Myocyte (in vitro differentiated cells): ENCODE measurements at regions not wholly inside any gene's neighbourhood (a gene's known extent, or its start where the extent isn't known, plus 50 kb on each side); places are given as distances from the start of the nearest gene placed in this dataset.
"Not testable (repeated sequence)": the region's sequence is repeated elsewhere in the genome, so short reads cannot be mapped to it uniquely, and the experiment has no call there.

Source experiments
- DNase-seq: peaks from one replicate; pipeline ENCODE4 v3.0.0-alpha.2; 2012; ENCODE audit warnings: low read depth

GRCh38 chr1:228939001-228939691 is 203.9 kb downstream of the RHOU start:
- DNase-seq = no peak

GRCh38 chr1:228939881-228940392 is 204.7 kb downstream of the RHOU start:
- no peak for DNase-seq

- no peak for DNase-seq
These were observed 205.2 kb downstream of the RHOU start for GRCh38 chr1:228940526-228940925.

DNA sequence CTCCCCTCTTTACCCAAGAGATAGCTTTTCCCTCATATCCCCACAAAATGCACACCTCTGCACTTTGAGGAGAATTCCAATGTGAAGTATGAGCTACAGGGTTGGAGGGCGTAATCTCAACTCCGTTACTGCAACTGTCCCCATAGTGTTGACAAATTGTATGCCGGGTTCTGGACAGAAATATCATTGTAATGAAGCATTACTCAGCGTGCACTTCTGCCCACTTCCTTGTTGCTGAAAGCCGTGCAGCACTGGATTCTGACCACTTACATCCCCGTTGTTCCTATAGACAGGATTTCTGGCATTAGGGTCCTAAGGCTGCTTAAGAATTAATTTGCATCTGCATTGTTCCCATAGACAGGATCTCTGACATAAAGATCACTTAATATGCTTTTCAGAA is 205.6 kb downstream of the RHOU start:
- DNase-seq = no peak

GRCh38 chr1:228941666-228942065 is 206.4 kb downstream of the RHOU start:
- DNase-seq = no peak

GRCh38 chr1:228943436-228943835 is 208.2 kb downstream of the RHOU start:
- DNase-seq = no peak

- no peak for DNase-seq
These were observed 209.0 kb downstream of the RHOU start for GRCh38 chr1:228944296-228944695.

DNA sequence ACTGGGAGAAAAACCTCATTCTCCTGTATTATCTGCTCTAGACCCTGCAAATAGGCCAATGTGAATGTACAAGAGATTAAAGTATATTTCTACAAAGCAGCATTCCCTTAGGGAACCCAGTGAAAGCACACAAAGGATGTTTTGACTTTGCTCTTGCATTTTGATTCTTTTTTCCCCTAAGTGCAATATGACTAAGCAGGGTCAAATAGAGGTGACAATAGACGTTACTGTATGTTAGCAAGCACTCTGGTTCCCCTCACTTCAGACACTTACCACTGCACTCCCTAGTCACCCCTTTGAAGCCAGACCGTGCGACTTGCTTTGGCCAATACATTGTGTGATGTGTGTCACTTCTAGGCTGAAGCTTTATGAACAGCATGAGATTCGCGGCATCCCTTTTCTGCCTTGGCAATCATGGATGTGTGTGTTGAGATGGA is 209.7 kb downstream of the RHOU start:
- DNase-seq = no peak

DNA sequence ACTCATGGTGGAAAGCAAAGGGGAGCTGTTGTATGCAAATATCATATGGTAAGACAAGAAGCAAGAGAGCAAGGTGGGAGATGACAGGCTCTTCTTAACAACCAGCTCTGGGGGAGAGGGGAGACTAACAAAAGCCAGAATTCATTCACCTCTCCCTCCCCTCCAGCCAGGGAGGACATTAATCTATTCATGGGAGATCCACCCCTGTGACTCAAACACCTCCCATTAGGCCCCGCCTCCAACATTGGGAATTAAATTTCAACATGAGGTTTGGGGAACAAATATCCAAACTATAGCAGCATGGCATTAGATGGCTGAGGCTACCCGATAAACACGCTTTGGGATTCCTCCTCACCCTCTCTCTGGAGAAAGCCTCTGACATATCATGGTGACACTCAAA is 210.6 kb downstream of the RHOU start:
- no peak for DNase-seq

DNA sequence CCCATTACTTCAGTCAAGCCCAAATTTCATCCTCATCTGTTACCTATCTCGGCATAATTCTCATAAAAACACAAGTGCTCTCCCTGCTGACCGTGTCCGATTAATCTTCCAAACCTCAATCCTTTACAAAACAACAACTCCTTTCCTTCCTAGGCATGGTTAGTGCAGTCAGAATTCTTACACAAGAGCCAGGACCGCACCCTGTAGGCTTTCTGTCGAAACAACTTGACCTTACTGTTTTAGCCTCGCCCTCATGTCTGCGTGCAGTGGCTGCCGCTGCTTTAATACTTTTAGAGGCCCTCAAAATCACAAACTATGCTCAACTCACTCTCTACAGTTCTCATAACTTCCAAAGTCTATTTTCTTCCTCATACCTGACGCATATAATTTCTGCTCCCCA is 214.3 kb downstream of the RHOU start:
- DNase-seq = not testable (repeated sequence)

- no peak for DNase-seq
These were observed 217.9 kb downstream of the RHOU start for GRCh38 chr1:228953207-228953606.

GRCh38 chr1:228953808-228954207 is 218.5 kb downstream of the RHOU start:
- DNase-seq = not testable (repeated sequence)

DNA sequence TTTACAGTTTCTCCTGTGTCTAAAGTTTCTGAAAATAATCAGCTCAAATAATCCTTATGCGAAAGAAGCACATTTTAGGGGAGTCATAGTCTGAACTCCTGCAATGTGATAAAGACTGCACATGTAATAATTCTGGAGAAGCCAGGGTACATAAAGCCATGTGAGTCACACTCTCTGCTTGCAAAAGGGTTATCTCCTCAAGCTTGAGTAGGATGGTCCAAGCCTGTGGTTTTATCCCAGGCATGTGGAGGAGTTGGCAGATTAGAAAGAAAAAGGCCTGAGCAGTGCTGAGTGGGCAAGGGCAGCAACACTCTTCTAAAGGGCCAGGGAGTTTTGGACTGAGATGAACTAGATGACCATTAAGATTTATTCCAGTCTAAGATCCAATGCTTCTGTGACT is 220.4 kb downstream of the RHOU start:
- DNase-seq = no peak

DNA sequence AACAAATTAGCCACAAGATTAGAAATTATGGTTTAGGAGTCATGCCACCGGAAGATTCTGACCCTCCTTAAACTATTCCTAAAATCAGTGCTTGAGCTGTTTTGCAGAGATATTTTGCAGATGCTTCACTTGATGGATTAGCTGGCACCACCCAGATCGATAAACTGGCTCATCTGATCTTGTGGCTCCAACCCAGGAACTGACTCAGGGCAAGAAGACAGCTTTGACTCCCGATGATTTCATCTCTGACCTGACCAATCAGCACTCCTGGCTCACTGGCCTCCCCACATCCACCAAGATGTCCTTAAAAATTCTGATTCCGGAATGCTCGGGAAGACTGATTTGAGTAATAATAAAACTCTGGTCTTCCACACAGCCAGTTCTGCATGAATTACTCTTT is 221.6 kb downstream of the RHOU start:
- DNase-seq = no peak

- DNase-seq = no peak
These were observed 222.3 kb downstream of the RHOU start for GRCh38 chr1:228957535-228957934.

- no peak for DNase-seq
These were observed 222.8 kb downstream of the RHOU start for GRCh38 chr1:228958121-228958520.

DNA sequence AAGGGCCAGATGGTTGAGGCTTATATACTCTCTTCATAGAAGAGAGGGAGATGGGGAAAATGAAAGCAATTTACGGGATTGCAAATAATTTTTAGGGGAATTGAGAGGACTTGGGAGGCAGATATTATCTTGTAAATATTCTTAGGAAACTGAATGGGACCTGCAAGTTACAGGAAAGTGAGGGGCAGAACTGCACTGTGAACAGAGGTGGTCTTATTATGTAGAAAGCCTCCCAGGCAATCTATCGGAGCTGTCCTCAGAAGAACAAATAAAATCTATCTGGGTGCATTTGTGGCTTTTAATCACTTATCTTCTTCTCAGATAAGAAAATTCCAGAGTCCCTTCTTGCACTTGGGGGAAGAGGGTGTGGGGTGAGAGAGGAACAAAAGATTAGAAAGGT is 223.5 kb downstream of the RHOU start:
- no peak for DNase-seq

DNA sequence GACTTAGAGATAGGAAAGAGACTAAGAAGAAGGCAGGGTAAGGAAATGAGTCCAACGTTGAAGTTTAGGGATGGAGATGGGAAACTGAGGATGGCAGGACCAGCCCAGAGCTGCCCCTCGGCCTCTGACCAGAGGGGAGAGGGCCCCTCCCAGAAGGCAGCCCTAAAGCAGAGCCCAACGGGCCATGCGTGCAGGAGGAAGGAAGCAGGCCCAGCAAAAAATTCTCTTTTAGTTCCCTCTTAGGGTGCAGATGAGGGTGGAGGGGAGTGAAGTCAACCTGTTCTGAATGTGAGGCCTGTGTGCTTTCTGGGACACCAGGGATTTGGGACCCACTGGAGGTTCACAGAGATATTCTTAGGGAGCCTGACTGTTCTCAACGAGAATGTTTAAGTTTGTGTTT is 225.4 kb downstream of the RHOU start:
- DNase-seq = no peak

DNA sequence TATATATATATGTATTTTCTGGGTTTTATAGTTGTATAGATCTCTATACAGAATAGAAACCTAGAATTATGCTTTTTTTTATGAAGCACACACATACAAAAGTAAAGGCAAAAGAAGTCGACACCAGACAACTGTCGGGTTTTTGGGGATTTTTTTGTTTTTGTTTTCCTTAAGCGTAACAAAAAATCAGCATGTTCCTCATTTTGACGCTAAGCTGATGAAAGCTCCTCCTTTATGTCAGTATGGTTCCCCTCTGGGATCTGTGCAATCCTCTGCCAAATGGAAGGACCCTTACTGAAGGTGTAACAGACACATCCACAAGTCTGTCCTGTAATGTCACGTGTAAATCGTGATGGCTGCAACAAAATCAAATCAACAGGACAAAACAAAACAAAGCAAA is 226.2 kb downstream of the RHOU start:
- no peak for DNase-seq

GRCh38 chr1:228963795-228964177 is 228.5 kb downstream of the RHOU start:
- no peak for DNase-seq

GRCh38 chr1:228964178-228965089 is 229.2 kb downstream of the RHOU start:
- DNase-seq = no peak

DNA sequence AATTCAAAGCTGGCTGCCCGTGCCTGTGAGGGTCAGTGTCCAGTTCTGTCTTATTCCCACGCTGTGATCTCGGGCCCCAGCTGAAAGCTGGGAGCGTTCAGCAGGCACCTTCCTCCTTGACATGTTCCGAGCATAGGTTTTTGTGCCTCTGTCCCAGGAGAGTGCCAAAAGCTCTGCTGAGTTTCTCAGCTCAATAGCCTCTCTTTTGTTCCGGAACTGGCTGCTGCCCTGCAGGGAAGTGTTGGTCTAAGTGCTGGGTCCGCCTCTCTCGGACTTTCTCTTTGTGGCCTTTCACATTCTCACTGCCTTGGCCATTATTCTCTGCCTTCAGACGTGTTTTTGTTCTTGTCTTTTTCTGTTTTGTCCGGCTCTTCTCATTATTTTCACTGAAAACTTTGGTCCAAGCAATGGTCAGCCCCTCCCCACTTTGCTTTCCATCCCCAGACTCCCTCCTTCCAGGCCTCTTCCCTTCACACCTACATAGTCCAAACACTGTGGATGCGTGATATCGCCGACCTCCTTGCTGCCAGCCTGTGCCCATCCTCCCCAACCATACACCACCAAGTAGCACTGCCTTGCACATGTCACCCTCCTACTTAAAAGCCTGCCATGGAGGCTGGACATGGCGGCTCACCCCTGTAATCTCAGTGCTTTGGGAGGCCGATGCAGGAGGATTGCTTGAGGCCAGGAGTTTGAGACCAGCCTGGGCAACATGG is 233.8 kb downstream of the RHOU start:
- DNase-seq = no peak
